Smooth muscle cell (in vitro differentiated cells): ENCODE measurements at regions not wholly inside any gene's neighbourhood (a gene's known extent, or its start where the extent isn't known, plus 50 kb on each side); places are given as distances from the start of the nearest gene placed in this dataset.
A peak's percentile ranks its signal among the peaks of the same experiment; 100 is the strongest.

Source experiments
- DNase-seq: peaks from one replicate; lab custom pipeline; 2025; ENCODE audit not compliant: unreplicated experiment; lab: John Stamatoyannopoulos, UW
- H2AFZ ChIP-seq: fragments of 200-600 bp; sonication (generic); 2 replicates; pipeline ENCODE4 v1.6.0; 2016; ENCODE audit warnings: antibody characterized with exemption, low read depth, mild to moderate bottlenecking
- H3F3A ChIP-seq: fragments of 200-600 bp; sonication (generic); 2 replicates; pipeline ENCODE4 v1.6.0; 2017; ENCODE audit warnings: antibody characterized with exemption, low read depth
- H3K27ac ChIP-seq: fragments of 200-600 bp; sonication (generic); 2 replicates; pipeline ENCODE4 v1.5.1; 2016; ENCODE audit warnings: low read depth, mild to moderate bottlenecking
- H3K27me3 ChIP-seq: fragments of 200-600 bp; sonication (generic); 2 replicates; pipeline ENCODE4 v1.6.1; 2016; ENCODE audit warnings: low read depth, mild to moderate bottlenecking
- H3K36me3 ChIP-seq: fragments of 200-600 bp; sonication (generic); 2 replicates; pipeline ENCODE4 v1.5.1; 2016; ENCODE audit warnings: low read depth
- H3K4me1 ChIP-seq: fragments of 200-600 bp; sonication (generic); 2 replicates; pipeline ENCODE4 v1.5.1; 2016; ENCODE audit warnings: low read depth
- H3K4me2 ChIP-seq: fragments of 200-600 bp; sonication (generic); 2 replicates; pipeline ENCODE4 v1.6.0; 2016; ENCODE audit warnings: mild to moderate bottlenecking
- H3K4me3 ChIP-seq: fragments of 200-600 bp; sonication (generic); 2 replicates; pipeline ENCODE4 v1.5.1; 2016; ENCODE audit warnings: mild to moderate bottlenecking
- H3K79me2 ChIP-seq: fragments of 200-600 bp; sonication (generic); 2 replicates; pipeline ENCODE4 v1.6.0; 2016; ENCODE audit warnings: low read depth, mild to moderate bottlenecking
- H3K9ac ChIP-seq: fragments of 200-600 bp; sonication (generic); 2 replicates; pipeline ENCODE4 v1.6.0; 2016; ENCODE audit warnings: low read depth
- H3K9me3 ChIP-seq: fragments of 200-600 bp; sonication (generic); replicated peaks from 2 replicates; pipeline ENCODE4 v1.5.1; 2016; ENCODE audit warnings: low read depth
- H4K20me1 ChIP-seq: fragments of 200-600 bp; sonication (generic); 2 replicates; pipeline ENCODE4 v1.6.0; 2016; ENCODE audit warnings: low read depth
- WGBS: methylation state at CpG from one replicate; pipeline ENCODE4 v1.1.7; 2016; ENCODE audit warnings: low lambda C conversion rate; 5-methylcytosine and 5-hydroxymethylcytosine counted together
- TF ChIP-seq, protein P1 (sequence below): fragments of 200-600 bp; sonication (generic); IDR thresholded peaks from 2 replicates; pipeline ENCODE4 v1.5.1; 2017; ENCODE audit warnings: borderline replicate concordance, mild to moderate bottlenecking, antibody characterized with exemption; ENCODE audit not compliant: insufficient read depth, poor library complexity, severe bottlenecking

DNA sequence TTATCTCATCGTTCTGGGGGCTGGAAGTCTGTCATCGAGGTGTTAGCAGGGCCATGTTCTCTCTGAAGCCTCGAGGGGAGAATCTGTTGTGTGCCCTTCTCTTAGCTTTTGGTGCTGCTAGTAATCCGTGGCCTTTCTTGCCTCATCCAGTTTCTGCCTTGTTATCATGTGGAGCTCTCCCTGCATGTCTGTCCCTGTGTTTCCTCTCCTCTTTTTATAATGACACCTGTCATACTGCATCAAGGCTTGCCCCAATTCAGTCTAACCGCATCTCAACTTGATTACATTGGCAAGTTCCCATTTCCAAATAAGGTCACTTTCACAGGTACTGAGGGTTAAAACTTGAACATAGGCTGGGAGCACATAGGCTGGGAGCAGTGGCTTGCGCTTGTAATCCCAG, 82.6 kb upstream of the CNIH3 start:
- Histone ChIP-seq H4K20me1 (no peaks in the 10 kb centered on the region), H2AFZ (no peak overlapping the region), H3K79me2 (no peaks in the 10 kb centered on the region), H3F3A (no peaks in the 10 kb centered on the region), H3K4me1 (no peaks in the 10 kb centered on the region), H3K27me3 (no peaks in the 10 kb centered on the region), H3K4me3 (no peak overlapping the region), H3K9ac (no peak overlapping the region), H3K36me3 (no peaks in the 10 kb centered on the region), H3K27ac (no peak overlapping the region), H3K4me2 (no peak overlapping the region), H3K9me3 (no peaks in the 10 kb centered on the region)
- DNase-seq = no peak
- WGBS = 72% methylated on average over 6 of the region's 6 CpGs
- TF ChIP-seq, protein P1, sequence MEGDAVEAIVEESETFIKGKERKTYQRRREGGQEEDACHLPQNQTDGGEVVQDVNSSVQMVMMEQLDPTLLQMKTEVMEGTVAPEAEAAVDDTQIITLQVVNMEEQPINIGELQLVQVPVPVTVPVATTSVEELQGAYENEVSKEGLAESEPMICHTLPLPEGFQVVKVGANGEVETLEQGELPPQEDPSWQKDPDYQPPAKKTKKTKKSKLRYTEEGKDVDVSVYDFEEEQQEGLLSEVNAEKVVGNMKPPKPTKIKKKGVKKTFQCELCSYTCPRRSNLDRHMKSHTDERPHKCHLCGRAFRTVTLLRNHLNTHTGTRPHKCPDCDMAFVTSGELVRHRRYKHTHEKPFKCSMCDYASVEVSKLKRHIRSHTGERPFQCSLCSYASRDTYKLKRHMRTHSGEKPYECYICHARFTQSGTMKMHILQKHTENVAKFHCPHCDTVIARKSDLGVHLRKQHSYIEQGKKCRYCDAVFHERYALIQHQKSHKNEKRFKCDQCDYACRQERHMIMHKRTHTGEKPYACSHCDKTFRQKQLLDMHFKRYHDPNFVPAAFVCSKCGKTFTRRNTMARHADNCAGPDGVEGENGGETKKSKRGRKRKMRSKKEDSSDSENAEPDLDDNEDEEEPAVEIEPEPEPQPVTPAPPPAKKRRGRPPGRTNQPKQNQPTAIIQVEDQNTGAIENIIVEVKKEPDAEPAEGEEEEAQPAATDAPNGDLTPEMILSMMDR = no peak

DNA sequence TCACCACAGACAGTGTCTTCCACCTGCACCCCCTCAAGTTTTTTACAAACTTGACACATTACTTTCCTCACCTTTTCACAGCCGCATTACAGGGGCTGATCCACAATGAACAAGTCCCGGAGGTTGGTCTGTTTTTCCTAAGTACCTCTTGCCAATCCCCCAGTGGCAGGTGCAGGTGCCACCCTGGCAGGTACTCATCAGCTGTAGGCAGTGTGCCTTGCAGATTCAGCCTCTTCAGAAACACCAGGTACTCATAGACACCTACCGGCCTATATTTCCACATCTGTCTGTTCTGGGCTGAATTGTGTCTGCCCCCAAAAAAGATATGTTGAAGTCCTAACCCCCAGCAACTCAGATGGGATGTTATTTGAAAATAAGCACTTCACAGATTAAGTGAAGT, 81.4 kb upstream of the CNIH3 start:
- TF ChIP-seq, protein P1 = no peak
- Histone ChIP-seq H2AFZ (no peak overlapping the region), H3K9me3 (no peaks in the 10 kb centered on the region), H3K79me2 (no peaks in the 10 kb centered on the region), H3K4me2 (no peak overlapping the region), H3K27me3 (no peaks in the 10 kb centered on the region), H3K4me1 (no peaks in the 10 kb centered on the region), H3K4me3 (no peak overlapping the region), H4K20me1 (no peaks in the 10 kb centered on the region), H3F3A (no peaks in the 10 kb centered on the region), H3K9ac (no peak overlapping the region), H3K36me3 (no peaks in the 10 kb centered on the region), H3K27ac (no peak overlapping the region)
- 93% methylated on average over 3 of the region's 3 CpGs for WGBS
- no peak for DNase-seq

DNA sequence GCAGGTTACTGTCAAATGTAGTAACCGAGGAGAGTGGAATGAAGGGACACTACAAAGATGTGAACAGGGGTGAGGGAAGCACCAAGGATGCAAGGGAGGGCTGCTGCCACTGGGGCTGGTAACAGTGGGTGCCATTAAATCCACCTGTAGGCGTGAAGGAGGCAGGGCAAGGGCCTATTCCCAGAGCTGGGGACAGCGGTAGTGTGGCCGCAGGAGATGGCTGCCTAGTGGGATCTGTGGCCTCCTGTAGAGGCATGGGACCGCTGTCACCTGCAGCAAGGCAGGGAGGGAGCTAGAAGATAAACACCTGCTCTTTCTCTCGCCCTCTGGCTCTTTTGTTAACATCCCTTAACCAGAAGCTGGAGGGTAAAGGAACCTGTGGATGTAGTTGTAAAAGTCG, 80.5 kb upstream of the CNIH3 start:
- H2AFZ ChIP-seq = no peak overlapping the region
- DNase-seq = no peak
- H3K4me2 ChIP-seq = no peak overlapping the region
- H3K79me2 ChIP-seq = no peaks in the 10 kb centered on the region
- H3K4me1 ChIP-seq = no peaks in the 10 kb centered on the region
- H3K36me3 ChIP-seq = no peaks in the 10 kb centered on the region
- H3K27me3 ChIP-seq = no peaks in the 10 kb centered on the region
- no peaks in the 10 kb centered on the region for H3K9me3 ChIP-seq
- no peak overlapping the region for H3K4me3 ChIP-seq
- H3K27ac ChIP-seq = no peak overlapping the region
- H3F3A ChIP-seq = no peaks in the 10 kb centered on the region
- WGBS = 93% methylated on average over 7 of the region's 7 CpGs
- no peak overlapping the region for H3K9ac ChIP-seq
- no peaks in the 10 kb centered on the region for H4K20me1 ChIP-seq
- TF ChIP-seq, protein P1 = no peak

DNA sequence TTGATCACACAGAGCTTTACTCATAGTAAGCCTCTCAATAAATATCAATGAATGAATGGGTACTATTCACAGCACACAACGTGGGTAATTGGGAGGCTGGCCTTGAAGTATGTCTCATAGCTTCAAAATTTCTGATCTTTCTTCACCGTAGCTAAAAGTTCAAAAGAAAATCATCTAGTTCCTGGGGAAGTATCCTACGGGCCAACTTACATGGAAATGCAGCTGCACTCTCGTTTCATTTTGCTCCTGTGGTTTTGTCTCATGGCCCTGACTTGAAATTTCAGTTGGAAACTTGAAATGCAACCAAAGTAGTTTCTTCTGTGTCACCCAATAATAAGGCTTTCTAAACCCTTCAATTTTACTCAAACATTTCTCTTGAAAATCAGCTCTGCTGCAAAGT, 76.1 kb upstream of the CNIH3 start:
- Histone ChIP-seq H4K20me1 (no peaks in the 10 kb centered on the region), H3K27me3 (no peaks in the 10 kb centered on the region), H3F3A (peaks cover 9% of the 10 kb centered on the region), H3K36me3 (no peaks in the 10 kb centered on the region), H3K4me1 (peaks cover 11% of the 10 kb centered on the region), H3K9ac (no peak overlapping the region), H3K27ac (no peak overlapping the region), H3K4me3 (no peak overlapping the region), H3K4me2 (no peak overlapping the region), H3K79me2 (no peaks in the 10 kb centered on the region), H2AFZ (peak overlapping the region; percentile 55), H3K9me3 (no peaks in the 10 kb centered on the region)
- TF ChIP-seq, protein P1 = no peak
- WGBS = 71% methylated on average over 4 of the region's 4 CpGs
- no peak for DNase-seq
